Endodermal cell (in vitro differentiated cells): ENCODE measurements at regions not wholly inside any gene's neighbourhood (a gene's known extent, or its start where the extent isn't known, plus 50 kb on each side); places are given as distances from the start of the nearest gene placed in this dataset.

Source experiments
- DNase-seq: peaks from one replicate; pipeline ENCODE4 v3.0.0-alpha.2; 2017
- H3K27ac ChIP-seq: 2 replicates; pipeline ENCODE4 v1.5.1; 2013; ENCODE audit warnings: mild to moderate bottlenecking, low read depth, low read length, moderate library complexity
- H3K27me3 ChIP-seq: 2 replicates; pipeline ENCODE4 v1.6.1; 2013; ENCODE audit warnings: mild to moderate bottlenecking, low read length, moderate library complexity; ENCODE audit not compliant: insufficient read depth, control insufficient read depth, poor library complexity, severe bottlenecking
- H3K36me3 ChIP-seq: 2 replicates; pipeline ENCODE4 v1.7.0; 2013; ENCODE audit warnings: mild to moderate bottlenecking, low read length, moderate library complexity; ENCODE audit not compliant: control insufficient read depth, insufficient read depth
- H3K4me1 ChIP-seq: one replicate; pipeline ENCODE4 v1.7.0; 2013; ENCODE audit warnings: low read length; ENCODE audit not compliant: control insufficient read depth, insufficient read depth
- H3K4me3 ChIP-seq: 2 replicates; pipeline ENCODE4 v1.5.1; 2013; ENCODE audit warnings: mild to moderate bottlenecking, low read length, moderate library complexity
- H3K9ac ChIP-seq: 2 replicates; pipeline ENCODE4 v1.6.1; 2013; ENCODE audit warnings: mild to moderate bottlenecking, low read length, moderate library complexity; ENCODE audit not compliant: poor library complexity, severe bottlenecking; ENCODE audit errors: extremely low read depth
- H3K9me3 ChIP-seq: 2 replicates; pipeline ENCODE4 v1.6.1; 2013; ENCODE audit warnings: mild to moderate bottlenecking, low read length, moderate library complexity; ENCODE audit not compliant: control insufficient read depth
- H3K27ac Mint-ChIP-seq: 2 replicates; pipeline ENCODE4 v1.8.0; 2020; ENCODE audit warnings: mixed read lengths
- H3K27me3 Mint-ChIP-seq: 2 replicates; pipeline ENCODE4 v1.8.0; 2021; ENCODE audit warnings: mild to moderate bottlenecking, mixed read lengths; ENCODE audit not compliant: insufficient read depth
- H3K36me3 Mint-ChIP-seq: 2 replicates; pipeline ENCODE4 v1.8.0; 2020; ENCODE audit warnings: low read depth, mixed read lengths
- H3K4me1 Mint-ChIP-seq: 2 replicates; pipeline ENCODE4 v1.8.0; 2020; ENCODE audit warnings: mixed read lengths
- H3K4me3 Mint-ChIP-seq: 2 replicates; pipeline ENCODE4 v1.8.0; 2020; ENCODE audit warnings: mild to moderate bottlenecking, moderate library complexity, mixed read lengths
- H3K9me3 Mint-ChIP-seq: 2 replicates; pipeline ENCODE4 v1.8.0; 2020; ENCODE audit warnings: mild to moderate bottlenecking, mixed read lengths
- CTCF ChIP-seq: fragments of 200-600 bp; sonication (generic); conservative IDR thresholded peaks from 2 replicates; pipeline ENCODE4 v1.5.0; 2021; ENCODE audit warnings: antibody characterized with exemption, mild to moderate bottlenecking
- WGBS, 2 experiments: methylation state at CpG; one replicate each; pipeline versions ENCODE4 v1.1.5 to v1.1.7; 2013; ENCODE audit warnings: missing lambda C conversion rate in 2 of 2, mixed read lengths in 1 of 2; ENCODE audit not compliant: insufficient coverage in 1 of 2, insufficient read length in 1 of 2; 5-methylcytosine and 5-hydroxymethylcytosine counted together

- no peak overlapping the region for H3K27ac Mint-ChIP-seq
- peaks cover 10% of the 10 kb centered on the region for H3K4me1 Mint-ChIP-seq
- WGBS, 2 experiments, result 100% methylated on average over 2 of the region's 5 CpGs; no CpG with 5 or more reads in 1 of the 2 experiments
- Histone ChIP-seq H3K4me3 (no peak overlapping the region), H3K27ac (no peak overlapping the region), H3K9me3 (peaks cover 8% of the 10 kb centered on the region), H3K27me3 (no peaks in the 10 kb centered on the region), H3K36me3 (no peaks in the 10 kb centered on the region), H3K4me1 (peaks cover 3% of the 10 kb centered on the region), H3K9ac (no peak overlapping the region)
- H3K9me3 Mint-ChIP-seq, result no peaks in the 10 kb centered on the region
- H3K36me3 Mint-ChIP-seq, result no peaks in the 10 kb centered on the region
- DNase-seq, result no peak
- no peak overlapping the region for H3K4me3 Mint-ChIP-seq
- no peak for TF ChIP-seq CTCF
- H3K27me3 Mint-ChIP-seq, result no peaks in the 10 kb centered on the region
These were observed 125.1 kb upstream of the FST start for GRCh38 chr5:53355316-53355715.

- peaks cover 8% of the 10 kb centered on the region for H3K9me3 ChIP-seq
- peaks cover 3% of the 10 kb centered on the region for H3K4me1 ChIP-seq
- WGBS, 2 experiments, result 89 to 96% methylated on average over 1 of the region's 1 CpG
- no peaks in the 10 kb centered on the region for H3K27me3 ChIP-seq
- no peak overlapping the region for H3K27ac Mint-ChIP-seq
- no peak overlapping the region for H3K9ac ChIP-seq
- no peaks in the 10 kb centered on the region for H3K9me3 Mint-ChIP-seq
- no peak overlapping the region for H3K27ac ChIP-seq
- H3K4me1 Mint-ChIP-seq, result peaks cover 4% of the 10 kb centered on the region
- no peak overlapping the region for H3K4me3 ChIP-seq
- no peak for TF ChIP-seq CTCF
- no peaks in the 10 kb centered on the region for H3K27me3 Mint-ChIP-seq
- no peaks in the 10 kb centered on the region for H3K36me3 ChIP-seq
- H3K36me3 Mint-ChIP-seq, result no peaks in the 10 kb centered on the region
- H3K4me3 Mint-ChIP-seq, result no peak overlapping the region
- no peak for DNase-seq
These were observed 124.5 kb upstream of the FST start for GRCh38 chr5:53355931-53356330.

- H3K27me3 ChIP-seq, result no peaks in the 10 kb centered on the region
- no peak for DNase-seq
- no peaks in the 10 kb centered on the region for H3K9me3 Mint-ChIP-seq
- WGBS, 2 experiments, result 89 to 100% methylated on average over 1 to 3 of the region's 4 CpGs
- no peak overlapping the region for H3K9ac ChIP-seq
- H3K36me3 ChIP-seq, result no peaks in the 10 kb centered on the region
- H3K9me3 ChIP-seq, result peaks cover 3% of the 10 kb centered on the region
- TF ChIP-seq CTCF, result no peak
- no peaks in the 10 kb centered on the region for H3K4me1 ChIP-seq
- H3K36me3 Mint-ChIP-seq, result no peaks in the 10 kb centered on the region
- no peak overlapping the region for H3K4me3 Mint-ChIP-seq
- H3K4me1 Mint-ChIP-seq, result no peaks in the 10 kb centered on the region
- H3K4me3 ChIP-seq, result no peak overlapping the region
- no peak overlapping the region for H3K27ac ChIP-seq
- no peaks in the 10 kb centered on the region for H3K27me3 Mint-ChIP-seq
- no peak overlapping the region for H3K27ac Mint-ChIP-seq
These were observed 123.0 kb upstream of the FST start for GRCh38 chr5:53357439-53357838.
